Coronary artery (tissue), 2 donors: ENCODE measurements at regions not wholly inside any gene's neighbourhood (a gene's known extent, or its start where the extent isn't known, plus 50 kb on each side); places are given as distances from the start of the nearest gene placed in this dataset.

ENCODE experiments used
- DNase-seq: peaks from one replicate; pipeline ENCODE4 v3.0.0-alpha.2; 2017; ENCODE audit warnings: low spot score
- H3K27ac ChIP-seq, 2 donors: fragments of 200-600 bp; sonication (generic); one replicate each; pipeline ENCODE4 v1.5.1; 2016 to 2019
- H3K4me3 ChIP-seq: fragments of 200-600 bp; sonication (generic); 2 replicates; pipeline ENCODE4 v1.5.1; 2016; ENCODE audit warnings: mild to moderate bottlenecking, moderate library complexity
- TF ChIP-seq, protein P1 (sequence below): fragments of 200-600 bp; sonication (generic); IDR thresholded peaks from one replicate; pipeline ENCODE4 v1.5.1; 2019; ENCODE audit warnings: antibody characterized with exemption

GRCh38 chr7:45347804-45348203 is 190.2 kb downstream of the RAMP3 start:
- Histone ChIP-seq H3K4me3 (no peak overlapping the region), H3K27ac (no peak overlapping the region)
- TF ChIP-seq, protein P1, sequence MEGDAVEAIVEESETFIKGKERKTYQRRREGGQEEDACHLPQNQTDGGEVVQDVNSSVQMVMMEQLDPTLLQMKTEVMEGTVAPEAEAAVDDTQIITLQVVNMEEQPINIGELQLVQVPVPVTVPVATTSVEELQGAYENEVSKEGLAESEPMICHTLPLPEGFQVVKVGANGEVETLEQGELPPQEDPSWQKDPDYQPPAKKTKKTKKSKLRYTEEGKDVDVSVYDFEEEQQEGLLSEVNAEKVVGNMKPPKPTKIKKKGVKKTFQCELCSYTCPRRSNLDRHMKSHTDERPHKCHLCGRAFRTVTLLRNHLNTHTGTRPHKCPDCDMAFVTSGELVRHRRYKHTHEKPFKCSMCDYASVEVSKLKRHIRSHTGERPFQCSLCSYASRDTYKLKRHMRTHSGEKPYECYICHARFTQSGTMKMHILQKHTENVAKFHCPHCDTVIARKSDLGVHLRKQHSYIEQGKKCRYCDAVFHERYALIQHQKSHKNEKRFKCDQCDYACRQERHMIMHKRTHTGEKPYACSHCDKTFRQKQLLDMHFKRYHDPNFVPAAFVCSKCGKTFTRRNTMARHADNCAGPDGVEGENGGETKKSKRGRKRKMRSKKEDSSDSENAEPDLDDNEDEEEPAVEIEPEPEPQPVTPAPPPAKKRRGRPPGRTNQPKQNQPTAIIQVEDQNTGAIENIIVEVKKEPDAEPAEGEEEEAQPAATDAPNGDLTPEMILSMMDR, result no peak
- DNase-seq, result no peak

DNA sequence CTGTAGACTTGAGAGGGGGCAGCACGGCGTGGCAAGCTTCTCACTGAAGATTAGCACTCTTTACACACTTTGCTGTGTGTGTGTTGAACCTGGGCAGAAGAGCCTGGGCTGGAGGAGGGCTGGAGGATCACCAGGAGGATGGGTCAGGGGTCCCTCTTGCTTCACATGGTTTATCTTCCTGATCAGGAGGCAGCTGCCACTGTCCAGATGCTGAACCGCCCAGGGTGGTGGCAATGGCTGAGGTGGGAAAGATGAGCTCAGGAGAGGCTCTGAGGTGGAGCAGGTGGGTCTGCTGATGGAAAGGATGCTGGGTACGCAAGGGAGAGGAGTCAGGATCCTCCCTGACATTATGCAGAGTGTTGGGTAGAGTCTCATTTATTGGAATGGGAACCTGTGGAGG is 191.5 kb downstream of the RAMP3 start:
- TF ChIP-seq, protein P1, result no peak
- DNase-seq, result no peak
- Histone ChIP-seq H3K4me3 (no peak overlapping the region), H3K27ac (no peak overlapping the region)

DNA sequence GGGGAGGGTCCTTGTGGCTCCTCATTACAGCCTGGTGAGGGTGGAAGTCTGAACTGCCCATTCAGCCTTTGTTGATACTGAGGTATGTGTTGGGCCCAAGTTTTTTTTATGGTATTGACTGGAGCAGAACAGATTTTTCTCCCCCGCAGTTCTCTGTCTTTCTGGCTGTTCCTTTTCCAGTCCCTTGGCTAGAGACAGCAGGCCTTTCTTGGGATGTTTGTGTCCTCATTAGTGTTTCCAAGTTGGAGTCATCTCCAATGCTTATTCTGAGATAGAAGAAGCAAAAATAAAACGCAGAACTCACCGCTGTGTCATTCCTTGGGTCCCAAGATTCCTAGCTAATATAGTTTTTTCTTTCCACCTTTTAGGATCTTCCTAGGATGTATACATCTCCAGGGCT is 193.3 kb downstream of the RAMP3 start:
- TF ChIP-seq, protein P1, result no peak
- Histone ChIP-seq H3K27ac (no peak overlapping the region), H3K4me3 (no peak overlapping the region)
- no peak for DNase-seq

DNA sequence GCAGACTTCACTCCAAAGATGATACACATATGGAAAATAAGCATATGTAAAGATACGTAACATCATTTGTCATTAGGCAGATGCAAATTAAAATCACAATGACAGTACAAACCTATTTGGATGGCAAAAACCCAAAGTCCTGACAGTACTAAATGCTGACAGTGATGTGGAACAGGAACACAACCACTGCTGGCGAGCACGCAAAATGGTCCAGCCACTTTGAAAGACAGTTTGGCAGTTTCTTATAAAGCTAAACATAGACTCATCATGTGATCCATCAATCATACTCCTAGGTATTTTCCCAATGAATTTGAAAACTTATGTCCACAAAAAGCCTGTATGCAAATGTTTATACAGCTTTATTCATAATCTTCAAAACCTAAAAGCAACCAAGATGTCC is 200.7 kb downstream of the RAMP3 start:
- Histone ChIP-seq H3K27ac (no peak overlapping the region), H3K4me3 (no peak overlapping the region)
- DNase-seq, result no peak
- TF ChIP-seq, protein P1, result no peak

DNA sequence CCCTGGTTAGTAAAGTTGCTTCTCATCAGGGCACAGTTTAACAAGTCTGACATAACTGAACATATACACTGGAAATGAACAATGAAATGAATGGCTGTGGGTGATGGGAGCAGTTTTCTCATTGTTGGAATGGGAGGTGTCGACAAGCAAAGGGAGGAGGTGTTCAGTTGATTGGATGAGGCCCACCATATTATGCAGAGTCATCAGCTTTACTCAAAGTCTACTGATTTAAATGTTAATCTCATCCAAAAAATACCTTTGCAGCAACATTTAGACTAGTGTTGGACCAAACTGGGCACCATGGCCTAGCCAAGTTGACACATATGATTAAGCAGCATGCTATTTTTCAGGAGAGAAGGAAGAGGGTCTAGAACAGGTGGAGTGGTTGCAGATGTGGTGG is 201.7 kb downstream of the RAMP3 start:
- TF ChIP-seq, protein P1, result no peak
- Histone ChIP-seq H3K4me3 (no peak overlapping the region), H3K27ac (no peak overlapping the region)
- DNase-seq, result no peak

DNA sequence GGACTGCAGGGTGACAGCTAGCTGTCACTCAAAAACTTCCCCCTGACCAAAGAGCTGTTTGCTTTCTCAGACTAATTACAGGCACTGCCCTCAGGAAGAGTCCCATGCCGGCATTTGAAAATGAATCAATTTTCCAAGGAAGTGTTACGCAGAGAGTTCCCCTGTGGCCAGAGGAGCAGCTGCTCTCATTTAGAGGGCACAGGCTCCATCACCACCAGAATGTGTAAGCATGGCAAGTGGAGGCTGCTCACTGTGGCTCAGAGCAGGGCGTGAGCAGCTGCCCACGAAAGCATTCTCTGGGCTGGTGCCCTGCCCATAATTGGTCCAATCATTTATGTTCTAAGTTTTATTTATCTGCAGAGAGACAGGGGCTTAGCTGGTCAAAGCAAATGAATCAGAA is 202.2 kb downstream of the RAMP3 start:
- no peak overlapping the region for H3K4me3 ChIP-seq
- DNase-seq, result no peak
- TF ChIP-seq, protein P1, result no peak
- no peak overlapping the region for H3K27ac ChIP-seq

DNA sequence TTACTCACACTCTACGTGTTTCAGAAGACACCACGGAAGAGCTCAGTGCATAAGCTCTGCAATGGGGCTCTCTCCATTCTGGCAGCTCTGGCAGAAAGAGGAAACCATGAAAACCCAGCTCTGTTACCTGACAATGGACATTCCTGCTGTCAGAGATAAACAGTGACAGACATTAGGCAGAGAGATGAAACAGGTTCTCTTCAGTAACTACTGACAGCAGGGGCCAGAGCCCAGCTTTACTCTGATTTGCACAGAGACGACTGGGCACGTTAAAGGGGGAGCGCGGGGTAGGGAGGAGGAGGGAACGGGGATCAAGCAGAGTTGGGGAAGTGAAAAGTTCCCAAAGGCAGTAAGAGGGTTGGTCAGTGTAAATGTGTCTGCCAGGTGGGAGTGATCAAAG is 206.1 kb downstream of the RAMP3 start:
- no peak overlapping the region for H3K27ac ChIP-seq
- DNase-seq, result no peak
- H3K4me3 ChIP-seq, result no peak overlapping the region
- TF ChIP-seq, protein P1, result no peak
